ENCODE measurements at regions not wholly inside any gene's neighbourhood (a gene's known extent, or its start where the extent isn't known, plus 50 kb on each side); places are given as distances from the start of the nearest gene placed in this dataset.

DNA sequence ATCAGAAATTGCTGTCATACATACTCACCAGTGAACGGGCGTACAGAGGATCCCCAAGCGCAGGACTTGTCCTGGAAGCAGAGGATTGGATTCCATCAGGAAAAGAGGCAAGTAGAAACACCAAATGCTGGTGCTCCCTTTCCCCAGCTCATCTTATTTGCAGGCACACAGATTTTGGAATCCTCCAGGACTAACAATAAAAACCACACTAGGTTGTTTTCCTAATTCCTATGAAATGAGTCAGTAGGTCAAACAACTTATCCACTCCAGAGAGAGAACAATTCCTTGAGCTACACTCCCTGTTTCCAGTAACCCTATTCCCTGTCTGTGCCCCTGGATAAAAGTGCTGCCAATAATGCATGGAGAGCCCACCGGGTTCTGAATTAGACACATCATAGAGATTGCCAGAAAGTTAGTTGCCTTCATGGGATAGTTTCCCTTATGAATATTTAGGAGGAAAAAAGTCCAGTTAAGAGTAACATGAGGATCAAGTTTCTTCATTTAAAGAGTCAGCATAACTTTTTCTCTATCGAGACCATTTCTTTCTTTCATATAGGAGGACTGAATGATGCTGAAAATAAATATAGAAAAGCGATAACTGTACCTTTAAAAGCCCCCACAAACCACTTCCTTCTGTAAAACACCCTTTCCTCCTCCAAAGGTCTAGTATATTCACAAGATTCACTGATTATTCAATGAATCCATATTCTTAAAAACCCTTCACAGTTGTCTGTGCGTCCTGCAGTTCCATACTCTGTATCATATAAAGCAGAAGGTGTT, 178.3 kb upstream of the KLF14 start:
- no peak for DNase-seq (ENCODE audit: low read depth in 3 of 3)

DNA sequence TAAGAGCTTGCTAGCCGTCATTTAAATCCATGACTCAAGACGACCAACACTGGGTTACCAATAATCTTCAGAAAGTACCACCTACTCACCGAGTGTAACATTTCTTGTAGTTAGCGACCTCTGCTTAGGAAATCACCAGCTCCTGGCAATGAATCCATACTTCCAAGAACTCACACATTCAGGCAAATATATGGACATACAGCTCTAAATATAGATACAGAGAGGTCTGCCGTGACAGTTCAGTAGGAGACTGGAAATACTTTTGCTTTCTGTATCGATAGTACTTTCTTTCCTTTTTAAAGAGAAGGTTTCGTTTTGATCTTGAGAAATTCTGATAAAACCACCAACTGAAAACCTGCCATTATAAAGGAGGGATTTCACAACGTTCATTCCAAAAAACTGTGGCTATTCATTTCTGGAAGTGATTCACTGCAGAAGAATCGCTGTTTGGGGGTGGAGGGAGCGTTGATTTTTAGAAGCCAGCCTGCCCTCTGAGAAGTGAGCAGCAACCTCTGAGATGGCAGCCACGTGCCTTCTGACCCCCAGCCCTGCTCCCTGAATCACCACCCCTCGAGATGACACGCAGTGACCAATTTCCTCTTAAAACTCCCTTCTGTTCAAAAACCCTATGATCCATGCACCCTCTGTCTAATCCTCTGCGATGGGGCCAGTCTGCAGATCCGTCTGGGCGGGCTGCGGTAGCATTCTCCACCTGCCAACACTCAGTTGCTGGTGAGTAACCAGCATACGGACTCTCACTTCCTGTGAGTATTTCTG, 179.0 kb upstream of the KLF14 start:
- DNase-seq (ENCODE audit: low read depth in 3 of 3): peak; percentile 64 to 86 (median 70)

DNA sequence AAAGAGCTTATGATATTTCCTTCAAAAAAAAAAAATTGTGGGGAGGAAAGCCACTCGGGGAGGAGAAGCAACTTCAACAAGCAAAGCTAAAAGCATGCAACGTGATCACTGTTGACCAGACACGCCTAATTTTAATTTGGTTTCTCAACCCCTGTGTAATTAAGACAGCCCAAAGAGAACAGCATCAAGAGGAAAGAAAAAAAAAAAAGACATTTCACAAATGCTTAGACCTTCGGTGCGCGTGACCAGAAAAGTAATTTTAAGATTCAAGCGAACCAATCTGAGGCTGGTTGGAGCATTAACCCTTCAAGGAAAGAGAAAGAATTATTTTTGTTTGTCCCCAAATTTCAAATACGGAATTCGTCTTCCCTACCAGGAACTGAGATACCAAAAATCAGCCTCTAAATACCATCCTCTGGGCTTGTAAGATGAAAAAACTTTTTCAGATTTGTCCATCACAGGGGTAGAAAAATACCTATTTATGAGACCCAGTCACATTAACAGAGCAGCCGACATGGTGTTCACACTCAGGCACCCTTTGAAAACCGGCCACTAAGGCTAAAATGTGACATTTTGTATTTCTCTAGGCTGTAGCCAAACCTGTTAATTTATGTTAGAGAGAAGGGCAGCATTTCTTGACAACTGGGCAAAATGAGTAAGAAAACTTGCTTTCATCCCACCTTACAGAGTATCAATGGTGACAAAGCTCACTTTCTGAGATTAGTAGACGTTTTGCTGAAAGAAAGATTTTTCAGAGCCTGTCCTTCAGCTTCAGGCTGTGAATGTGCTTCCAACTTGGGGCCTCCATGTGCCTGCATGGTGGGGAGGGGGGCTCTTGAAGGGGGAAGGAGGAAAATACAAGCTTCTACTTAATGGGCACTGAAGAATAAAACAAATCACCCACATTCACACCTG, 179.9 kb upstream of the KLF14 start:
- DNase-seq (ENCODE audit: low read depth in 3 of 3): no peak

DNA sequence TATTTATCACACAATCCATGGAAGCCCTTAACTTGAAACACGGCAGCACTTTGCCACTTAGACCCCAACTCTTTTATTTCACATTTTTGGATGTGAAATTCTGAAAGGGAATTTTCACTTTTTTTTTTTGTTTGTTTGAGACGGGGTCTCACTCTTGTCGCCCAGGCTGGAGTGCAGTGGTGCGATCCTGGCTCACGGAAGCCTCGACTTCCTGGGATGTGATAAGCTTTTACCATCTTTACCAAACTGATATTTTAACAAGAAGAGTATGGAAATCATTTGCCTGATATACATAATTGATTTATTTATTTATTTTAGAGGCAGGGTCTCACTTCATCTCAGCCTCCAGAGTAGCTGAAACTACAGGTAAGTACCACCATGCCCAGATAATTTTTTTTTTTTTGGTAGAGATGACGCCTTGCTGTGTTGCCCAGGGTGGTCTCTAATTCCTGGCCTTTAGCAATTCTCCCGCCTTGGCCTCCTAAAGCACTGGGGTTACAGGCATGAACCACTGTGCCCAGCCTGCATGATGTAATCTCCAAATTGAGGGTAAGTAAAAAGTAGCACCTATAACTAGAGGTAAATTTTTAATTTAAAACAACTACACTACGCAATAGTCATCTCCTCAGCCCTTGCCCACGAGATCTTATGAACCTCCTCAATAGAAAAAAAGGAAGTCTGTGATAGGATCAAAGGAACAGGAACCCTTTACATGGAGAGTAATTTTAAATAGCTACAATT, 180.7 kb upstream of the KLF14 start:
- no peak for DNase-seq (ENCODE audit: low read depth in 3 of 3)

DNA sequence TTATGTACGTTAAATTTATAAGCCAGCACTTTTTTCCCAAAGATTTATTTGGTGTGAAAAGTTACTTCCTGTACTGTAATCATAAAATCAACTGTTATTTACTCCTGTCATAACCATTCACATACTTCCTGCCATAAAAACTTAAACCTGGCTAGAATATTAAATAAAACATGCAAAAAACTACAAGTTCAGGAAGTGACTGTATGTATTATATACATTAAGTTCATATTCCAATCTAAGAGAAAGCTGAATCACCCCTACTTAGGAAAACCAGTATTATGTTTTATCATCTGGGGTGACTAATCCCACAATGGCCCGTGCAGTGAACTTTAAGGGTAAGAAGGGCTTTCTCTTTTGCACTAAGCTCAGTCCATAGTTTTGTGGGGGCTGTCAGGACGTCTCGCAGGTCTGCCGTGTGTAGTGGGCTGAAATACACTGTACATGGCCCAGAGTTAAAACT, 183.7 kb upstream of the KLF14 start:
- no peak for DNase-seq (ENCODE audit: low read depth in 3 of 3)

DNA sequence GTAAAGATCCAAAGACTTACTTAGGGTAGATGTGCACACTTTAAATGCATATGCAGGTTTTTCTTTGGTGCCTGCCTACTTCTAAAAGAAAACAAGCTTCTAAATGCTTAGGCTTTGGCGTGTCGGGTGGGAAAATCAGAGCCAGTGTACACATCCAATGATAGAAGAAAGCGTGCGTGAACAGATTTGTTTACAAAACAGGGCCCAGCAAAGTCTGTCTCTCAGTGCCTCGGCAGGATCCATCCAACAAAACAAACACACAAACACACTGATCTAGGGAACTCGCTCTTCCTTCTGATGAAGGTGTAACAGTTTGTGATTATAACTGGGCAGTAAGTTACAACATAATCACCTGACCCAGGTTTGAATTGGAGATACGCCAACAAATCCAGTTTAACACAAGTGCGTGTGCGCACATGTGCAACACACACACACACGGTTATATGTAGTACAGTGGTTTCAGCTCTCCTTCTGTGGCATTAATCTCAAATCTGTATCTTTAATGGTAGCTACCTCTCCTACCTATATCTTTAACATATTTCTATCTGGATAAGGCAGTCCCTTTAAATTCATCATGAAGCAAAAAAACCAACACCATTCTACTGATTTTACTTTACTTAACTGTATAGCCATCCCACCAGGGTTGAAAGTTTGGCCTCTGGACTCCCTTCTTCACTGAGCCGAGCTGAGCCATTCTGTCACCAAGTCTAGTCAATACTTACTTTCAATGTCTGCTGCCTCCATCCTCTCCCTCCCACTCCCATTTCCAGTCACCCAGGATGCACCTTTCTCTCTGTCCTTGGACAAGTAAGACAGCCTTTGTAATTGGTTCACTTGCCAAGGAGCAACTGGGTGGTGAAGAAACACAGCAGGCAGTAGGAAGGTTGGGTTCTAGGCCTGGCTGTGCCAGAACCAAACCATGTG, 184.4 kb upstream of the KLF14 start:
- no peak for DNase-seq (ENCODE audit: low read depth in 3 of 3)

DNA sequence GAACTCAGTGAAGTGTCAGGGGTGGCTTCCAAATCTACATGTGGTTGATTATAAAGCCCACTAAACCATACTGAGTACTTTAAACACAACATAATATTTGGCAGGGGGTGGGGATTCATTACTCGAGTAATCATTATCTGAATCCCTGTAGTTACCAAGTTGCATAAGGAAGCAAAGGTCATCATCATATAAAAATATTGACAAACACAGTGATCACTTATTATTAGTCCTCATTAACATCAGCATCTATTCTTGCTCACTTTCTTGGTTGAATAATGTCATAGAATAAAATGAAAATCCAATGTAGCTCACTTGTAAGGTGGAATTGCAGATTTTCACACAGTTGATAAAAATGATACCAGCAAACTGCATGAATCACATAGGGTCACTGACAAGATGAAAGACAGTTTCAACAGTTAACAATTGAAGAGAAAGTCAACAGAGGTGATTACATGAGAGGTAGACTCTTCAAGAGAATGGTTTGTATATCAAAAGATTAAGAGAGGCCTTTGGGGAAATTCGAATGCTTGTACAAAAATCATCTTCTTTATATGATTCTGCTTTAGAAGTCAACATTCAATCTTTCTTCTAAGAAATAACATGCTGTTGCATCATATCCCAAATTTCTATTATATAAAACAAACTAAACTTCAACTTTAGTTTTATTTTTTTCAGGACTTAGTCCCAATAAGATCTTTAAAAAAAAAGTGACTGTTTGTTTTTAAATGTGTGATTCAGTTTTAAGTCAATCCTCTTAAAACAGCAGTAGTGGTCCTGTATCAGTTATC, 185.5 kb upstream of the KLF14 start:
- DNase-seq (ENCODE audit: low read depth in 3 of 3): no peak

DNA sequence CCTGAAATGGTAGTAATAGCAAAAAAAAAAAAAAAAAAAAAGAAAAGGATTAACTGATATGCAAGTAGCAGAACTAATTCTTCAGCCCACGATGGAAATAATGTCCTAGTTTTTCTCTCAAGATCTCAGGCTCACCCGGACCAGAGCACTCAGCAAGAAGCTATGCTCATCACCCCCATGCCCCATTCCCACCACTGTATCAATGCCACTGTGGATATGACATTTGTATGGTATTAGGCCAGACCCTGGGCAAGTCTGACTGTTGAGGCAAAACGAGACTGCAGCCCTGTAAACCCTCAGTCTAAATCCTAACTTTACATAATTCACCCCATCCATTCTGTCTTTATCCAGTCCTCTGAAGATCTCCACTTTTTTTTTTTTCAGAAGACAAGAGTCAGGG, 186.1 kb upstream of the KLF14 start:
- no peak for DNase-seq (ENCODE audit: low read depth in 3 of 3)

DNA sequence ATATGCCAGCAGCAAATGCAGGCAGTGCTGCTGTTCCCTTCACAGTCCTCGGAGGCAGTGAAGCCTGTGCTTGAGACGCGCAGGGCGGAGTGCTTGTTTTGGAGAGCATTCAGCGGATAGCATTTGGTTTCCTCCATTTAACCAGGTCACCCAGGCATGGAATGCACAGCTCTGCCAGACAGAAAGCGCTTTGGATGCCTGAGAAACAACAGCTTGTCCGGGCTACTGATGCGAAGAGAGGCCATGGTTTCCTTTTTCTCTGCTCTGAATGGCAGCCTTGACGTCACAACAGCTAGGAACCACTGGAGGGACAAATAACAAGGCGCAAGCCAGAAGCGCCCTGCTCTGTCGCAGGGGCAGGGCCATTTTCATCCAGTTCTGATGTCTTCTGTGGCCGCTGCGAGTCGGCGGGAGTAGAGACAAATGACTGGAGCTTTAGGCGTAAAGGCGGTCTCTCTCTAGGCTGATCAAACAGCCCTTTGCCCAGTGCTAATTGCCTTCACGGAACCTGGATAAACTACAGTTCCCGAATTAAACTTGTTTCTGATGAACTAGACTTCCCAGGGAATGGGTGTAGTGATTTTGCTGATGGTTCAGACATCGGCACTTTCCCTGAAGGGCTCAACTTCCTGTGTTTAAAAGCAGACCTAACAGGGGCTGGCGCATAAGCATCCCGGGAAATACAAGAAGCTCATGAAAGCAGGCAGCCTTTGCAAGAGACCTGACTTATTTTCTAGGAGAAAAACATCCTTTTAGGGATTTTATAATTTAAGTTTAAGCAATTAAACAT, 187.6 kb upstream of the KLF14 start:
- DNase-seq (ENCODE audit: low read depth in 3 of 3): no peak

DNA sequence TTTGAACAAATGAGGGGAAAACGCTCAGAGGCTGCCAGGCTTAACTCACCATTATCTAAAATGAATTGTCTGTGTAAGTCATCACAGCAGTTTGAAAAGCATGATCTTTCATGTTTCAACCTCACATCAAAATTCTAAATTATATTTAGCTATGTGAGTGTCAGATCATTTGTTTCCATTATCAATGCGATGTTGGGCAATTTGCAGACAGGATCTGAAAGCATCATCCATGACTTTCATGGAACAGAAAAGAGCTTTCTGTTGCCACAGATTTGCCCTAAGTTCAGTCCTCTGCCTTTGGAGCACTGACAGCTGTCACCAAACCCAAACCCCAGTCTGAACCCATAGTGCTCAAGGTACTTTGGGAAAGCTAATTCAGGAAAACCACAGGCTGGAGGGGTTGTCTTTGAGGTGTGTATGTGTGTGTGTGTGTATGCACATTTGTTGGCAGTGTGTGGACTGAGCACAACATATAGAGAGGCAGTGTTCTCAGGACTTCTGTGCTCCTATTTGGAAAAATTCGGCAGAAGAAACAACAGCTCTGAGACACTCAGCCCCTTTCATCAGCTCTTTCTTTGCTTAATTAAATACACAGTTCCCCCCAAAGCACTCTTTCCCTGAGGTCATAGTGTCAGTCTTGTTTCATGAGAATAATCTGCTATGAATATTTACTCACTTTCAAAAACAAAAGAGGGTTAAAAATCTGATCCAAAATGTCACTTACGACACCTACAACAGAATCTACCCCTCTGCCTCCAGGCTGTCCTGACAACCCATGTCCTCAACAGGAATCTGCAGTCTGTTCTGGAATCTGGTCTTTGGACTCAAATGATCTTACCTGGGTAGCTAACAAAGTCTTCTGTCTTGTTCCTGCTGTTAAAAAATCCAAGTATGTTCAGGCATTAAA, 188.5 kb upstream of the KLF14 start:
- no peak for DNase-seq (ENCODE audit: low read depth in 3 of 3)

DNA sequence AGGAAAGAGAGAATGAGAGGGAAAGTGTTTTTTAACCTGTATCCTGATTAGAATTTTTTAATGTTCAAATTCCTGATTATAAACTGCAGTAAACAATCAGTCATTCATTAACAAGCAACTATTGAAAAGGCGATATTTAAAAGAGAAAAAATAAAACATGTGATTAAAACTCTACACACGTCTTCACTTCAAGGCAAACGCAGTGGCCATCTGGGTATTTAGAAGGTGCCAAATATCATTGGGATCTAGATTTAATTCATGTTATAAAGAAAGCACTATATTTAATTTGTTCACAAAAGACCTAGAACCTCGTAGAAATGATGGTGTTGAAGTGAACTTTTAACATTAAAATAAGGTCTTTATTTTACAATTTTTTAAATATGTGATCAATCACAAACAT, 189.4 kb upstream of the KLF14 start:
- DNase-seq (ENCODE audit: low read depth in 3 of 3): no peak

DNA sequence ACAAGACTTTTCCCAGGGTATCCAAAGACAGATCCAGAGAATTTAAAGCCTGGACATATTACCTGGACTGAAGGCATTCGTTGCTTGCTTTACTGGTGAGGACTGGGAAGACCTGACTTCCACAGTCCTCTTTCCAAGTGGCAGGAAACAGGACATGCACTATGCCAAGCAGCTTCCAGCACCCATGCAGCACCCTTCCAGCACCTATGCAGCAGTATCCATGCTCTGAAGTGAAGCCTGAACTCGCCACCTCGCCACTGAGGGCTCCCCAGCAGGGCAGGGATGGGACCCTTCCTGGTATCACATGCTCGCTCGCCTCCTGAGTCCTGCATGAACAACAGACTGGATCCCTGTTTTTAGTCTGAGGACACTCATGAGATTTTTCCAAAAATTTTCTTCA, 189.9 kb upstream of the KLF14 start:
- DNase-seq (ENCODE audit: low read depth in 3 of 3): no peak

DNA sequence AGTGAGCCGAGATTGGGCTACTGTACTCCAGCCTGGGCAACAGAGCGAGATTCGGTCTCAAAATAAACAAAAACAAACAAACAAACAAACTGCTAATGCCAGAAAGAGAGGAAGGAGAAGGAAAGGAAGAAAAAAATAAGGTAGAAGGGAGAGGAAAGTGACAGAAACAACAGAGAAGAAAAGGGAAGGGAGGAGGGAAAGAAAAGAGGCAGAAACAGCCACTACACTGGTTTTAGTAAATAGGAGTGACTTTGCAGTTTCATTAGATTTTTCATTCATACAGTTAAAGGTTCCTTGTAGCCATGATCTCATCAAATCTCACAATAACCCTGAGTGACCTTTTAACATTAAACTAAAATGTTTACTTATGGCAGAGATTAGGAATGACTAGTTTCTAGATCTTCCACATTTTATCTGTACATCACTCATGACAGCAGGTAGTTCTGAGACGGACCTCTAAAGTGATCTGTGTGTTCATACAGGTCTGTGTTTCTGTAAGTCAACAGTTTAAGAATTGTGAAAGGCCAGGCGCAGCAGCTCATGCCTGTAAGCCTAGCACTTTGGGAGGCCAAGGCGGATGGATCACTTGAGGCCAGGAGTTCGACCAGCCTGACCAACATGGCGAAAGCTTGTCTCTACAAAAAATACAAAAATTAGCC, 191.3 kb upstream of the KLF14 start:
- no peak for DNase-seq (ENCODE audit: low read depth in 3 of 3)

DNA sequence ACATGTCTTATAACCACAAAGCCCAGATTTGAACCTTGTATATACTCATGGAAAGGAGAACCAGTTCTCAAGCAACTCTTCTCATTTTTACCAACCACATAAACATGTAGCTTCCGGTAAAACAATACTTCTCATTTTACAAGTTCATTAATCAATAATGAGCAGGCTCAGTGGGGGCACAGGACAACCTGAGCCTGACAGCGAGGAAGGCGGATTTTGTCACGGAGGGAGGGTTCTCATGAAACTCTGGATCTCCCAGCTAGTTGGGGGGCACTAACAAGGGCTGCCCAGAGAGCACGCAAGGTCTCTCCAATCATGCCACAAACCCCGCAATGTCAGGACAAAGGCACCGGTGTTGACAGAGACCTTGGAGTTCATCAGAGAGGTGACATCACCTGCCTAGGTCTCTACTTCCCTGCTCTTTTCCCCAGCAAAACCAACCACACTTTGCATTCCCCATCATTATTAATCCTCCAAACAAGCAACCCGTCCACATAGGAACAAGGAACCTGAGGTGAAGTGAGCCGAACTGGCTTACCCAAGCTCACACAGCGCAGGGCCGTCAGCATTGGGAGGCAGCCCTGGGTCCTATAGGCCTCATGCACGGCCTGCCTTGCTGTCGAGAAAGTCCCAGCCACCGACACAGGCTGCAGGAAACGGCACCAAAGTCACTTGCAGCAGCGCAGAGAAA, 192.1 kb upstream of the KLF14 start:
- DNase-seq (ENCODE audit: low read depth in 3 of 3): no peak

DNA sequence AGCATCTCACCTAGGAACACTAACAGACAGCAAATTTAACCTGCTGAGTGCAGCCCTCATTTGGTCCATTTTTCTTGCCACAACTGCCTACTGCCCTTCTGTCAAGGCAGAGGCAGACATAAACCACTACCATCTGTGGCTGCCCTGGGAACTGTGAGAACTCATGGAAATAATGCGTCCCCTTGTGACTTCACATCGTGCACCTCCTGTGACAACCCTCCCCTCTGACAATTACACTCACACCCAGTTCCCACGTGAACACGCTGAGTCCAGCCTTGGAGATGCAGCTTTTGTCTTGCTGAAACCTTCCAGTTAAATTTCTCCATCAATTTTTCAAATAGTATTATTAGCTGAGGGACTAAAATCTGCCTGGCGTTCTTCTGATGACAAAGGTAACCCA, 193.1 kb upstream of the KLF14 start:
- no peak for DNase-seq (ENCODE audit: low read depth in 3 of 3)

DNA sequence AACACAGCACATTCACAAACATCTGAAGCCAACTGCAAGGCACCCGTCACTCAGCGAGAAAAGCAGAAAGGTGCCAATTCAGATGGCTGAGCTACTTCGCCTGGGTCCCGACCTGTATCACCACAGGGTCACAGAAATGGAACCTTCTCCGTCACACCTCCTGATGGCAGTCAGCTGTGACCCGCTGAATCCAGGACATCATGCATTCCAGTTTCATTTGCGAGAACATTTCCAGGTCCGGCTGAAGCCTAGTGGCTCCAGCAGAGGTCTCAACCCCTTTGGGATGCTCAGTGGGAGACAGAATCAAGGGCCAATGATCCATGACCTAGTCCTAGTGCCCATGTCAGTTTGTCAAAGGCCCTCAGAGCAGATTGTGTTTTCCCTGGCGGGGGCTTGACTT, 193.6 kb upstream of the KLF14 start:
- DNase-seq (ENCODE audit: low read depth in 3 of 3): no peak
